Fibroblast of mammary gland (primary cell): ENCODE measurements at regions not wholly inside any gene's neighbourhood (a gene's known extent, or its start where the extent isn't known, plus 50 kb on each side); places are given as distances from the start of the nearest gene placed in this dataset.

Source experiments
- DNase-seq: peaks from one replicate; pipeline ENCODE4 v3.0.0-alpha.2; 2010; ENCODE audit warnings: low read depth
- H3K4me3 ChIP-seq: 2 replicates; pipeline ENCODE4 v1.5.1; 2011; ENCODE audit warnings: low read depth, mild to moderate bottlenecking, low read length, moderate library complexity; ENCODE audit not compliant: control insufficient read depth
- TF ChIP-seq, protein P1 (sequence below): conservative IDR thresholded peaks from 2 replicates; pipeline ENCODE4 v1.5.1; 2011; ENCODE audit warnings: low read depth, low read length, inconsistent platforms; ENCODE audit not compliant: control insufficient read depth, insufficient read depth

DNA sequence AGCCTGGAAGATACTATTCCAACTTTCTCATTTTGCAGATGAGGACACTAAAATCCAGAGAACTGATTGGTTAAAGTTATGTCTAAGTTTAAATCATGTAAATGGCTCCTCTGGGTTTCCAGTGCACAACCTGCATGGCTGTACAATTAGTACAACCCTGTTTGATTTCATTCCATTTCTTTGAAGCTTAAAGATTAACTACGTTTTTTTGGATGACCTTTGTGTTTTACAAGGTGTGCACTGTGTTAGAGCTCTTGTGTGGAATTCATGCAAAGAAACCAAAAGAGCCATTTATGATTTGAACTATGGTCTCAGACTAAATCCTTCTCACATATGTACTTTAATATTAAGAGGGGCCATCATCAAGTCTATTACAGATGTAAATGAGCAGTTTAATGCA lies 149.5 kb downstream of the TMEM168 start:
- TF ChIP-seq, protein P1, sequence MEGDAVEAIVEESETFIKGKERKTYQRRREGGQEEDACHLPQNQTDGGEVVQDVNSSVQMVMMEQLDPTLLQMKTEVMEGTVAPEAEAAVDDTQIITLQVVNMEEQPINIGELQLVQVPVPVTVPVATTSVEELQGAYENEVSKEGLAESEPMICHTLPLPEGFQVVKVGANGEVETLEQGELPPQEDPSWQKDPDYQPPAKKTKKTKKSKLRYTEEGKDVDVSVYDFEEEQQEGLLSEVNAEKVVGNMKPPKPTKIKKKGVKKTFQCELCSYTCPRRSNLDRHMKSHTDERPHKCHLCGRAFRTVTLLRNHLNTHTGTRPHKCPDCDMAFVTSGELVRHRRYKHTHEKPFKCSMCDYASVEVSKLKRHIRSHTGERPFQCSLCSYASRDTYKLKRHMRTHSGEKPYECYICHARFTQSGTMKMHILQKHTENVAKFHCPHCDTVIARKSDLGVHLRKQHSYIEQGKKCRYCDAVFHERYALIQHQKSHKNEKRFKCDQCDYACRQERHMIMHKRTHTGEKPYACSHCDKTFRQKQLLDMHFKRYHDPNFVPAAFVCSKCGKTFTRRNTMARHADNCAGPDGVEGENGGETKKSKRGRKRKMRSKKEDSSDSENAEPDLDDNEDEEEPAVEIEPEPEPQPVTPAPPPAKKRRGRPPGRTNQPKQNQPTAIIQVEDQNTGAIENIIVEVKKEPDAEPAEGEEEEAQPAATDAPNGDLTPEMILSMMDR = no peak
- no peak for DNase-seq
- H3K4me3 ChIP-seq = no peak overlapping the region

DNA sequence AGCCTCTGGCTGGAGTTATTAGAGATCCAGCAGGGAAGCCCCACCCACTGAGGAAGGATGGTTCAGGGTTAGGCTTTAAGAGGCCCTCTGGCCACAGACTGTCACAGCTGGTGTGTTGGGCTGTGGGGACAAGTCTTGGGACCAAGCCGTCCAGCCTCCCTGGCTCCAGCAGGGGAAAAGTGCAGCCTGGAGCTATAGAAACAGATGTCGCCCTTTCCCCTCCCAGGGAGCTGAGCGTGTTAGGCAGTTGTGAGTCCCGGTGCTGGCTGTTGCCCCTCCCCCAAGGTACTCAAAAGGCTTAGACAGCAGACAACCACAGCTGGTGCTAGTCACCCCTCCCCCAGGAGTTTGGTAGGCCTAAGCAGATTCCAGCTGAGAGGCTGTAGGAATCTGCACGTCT lies 143.4 kb downstream of the TMEM168 start:
- no peak overlapping the region for H3K4me3 ChIP-seq
- TF ChIP-seq, protein P1 = no peak
- DNase-seq = no peak

DNA sequence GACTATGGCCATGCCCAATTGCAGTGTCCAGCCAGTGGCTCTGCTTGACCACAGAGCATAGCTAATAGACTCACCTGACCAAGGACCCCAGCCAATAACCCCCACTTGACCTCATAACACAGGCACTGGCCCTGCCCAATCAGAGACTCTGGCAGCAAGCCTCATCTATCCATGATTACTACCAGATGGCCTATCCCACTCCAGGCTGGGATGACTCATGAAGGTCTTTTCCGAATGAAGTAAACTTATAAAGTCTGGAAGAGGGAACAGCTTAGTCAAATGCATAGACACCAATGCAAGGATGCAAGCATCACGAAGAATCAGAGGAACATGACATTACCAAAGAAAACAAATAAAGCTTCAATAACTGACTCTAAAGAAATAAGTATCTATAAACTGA lies 141.4 kb downstream of the TMEM168 start:
- H3K4me3 ChIP-seq = no peak overlapping the region
- TF ChIP-seq, protein P1 = no peak
- DNase-seq = no peak

DNA sequence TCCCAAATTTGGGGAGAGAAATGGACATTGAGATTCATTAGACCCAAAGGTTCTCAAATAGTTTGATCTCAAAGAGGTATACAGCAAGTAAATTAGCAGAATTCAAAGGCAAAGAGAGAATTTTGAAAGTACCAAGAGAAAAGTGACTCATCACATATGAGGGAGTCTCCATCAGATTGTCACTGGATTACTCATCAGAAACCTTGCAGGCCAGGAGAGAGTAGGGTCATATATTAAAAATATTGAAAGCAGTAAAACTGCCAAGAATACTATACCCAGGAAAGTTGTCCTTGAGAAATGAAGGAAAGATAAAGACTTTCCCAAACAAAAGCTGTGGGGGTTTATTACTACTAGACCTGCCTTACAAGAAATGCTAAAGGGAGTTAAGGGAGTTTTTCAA lies 140.6 kb downstream of the TMEM168 start:
- TF ChIP-seq, protein P1 = no peak

DNA sequence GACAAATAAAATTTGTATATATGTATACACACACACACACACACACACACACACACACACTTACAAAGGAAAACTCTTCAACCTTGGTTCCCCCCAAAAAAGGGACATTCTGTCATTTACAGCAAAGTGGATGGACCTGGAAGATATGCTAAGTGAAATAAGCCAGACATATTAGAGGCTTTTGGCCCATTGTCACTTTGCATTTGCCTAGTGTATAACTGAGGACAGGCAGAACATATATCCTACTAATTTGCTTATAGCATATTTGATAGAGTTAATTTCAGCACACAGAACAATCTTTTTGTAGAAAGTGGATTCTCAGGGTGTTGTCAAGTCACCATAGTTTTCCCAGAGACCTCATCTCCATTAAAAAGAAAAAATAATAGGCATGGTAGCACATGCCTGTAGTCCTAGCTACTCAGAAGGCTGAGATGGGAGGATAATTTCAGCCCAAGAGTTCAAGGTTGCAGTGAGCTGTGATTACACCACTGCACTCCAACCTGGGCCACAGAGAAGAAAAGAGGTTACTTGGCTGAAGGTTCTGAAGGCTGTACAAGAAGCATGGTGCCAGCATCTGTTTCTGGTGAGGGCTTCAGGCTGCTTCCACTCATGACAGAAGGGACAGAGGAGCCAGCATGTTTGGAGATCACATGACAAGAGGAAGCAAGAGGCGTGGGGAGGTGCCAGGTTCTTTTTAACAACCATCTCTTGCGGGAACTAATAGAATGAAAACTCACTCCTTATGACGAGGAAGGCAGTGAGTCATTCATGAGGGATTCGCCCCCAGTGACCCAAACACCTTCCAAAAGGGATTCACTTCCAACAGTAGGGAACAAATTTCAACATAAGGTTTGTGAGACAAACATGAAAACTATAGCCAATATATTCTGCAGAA lies 135.6 kb downstream of the TMEM168 start:
- no peak overlapping the region for H3K4me3 ChIP-seq
- peak; percentile 66 for DNase-seq
- TF ChIP-seq, protein P1 = no peak

More for the DNA sequence above, 140.6 kb downstream of the TMEM168 start:
- DNase-seq = peak; percentile 31
- no peak overlapping the region for H3K4me3 ChIP-seq

DNA sequence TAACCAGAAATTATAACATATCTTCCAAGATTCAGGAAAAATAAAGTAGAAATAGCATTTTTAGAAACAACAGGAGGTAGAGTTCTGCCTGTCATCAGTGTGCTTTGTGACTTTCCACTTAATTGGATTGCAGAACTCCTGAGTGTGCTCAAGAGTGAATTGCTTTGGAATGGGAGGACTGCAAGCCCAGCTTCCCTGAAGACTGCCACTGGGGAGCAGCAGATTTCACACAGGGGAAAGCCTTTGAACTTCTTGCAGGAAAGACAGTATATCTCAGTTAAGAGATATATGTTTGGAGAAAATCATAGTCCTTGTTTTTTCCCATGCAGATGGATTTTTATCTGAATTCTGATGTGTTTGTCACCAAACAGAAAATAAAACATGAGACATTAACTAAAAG lies 124.5 kb downstream of the TMEM168 start:
- H3K4me3 ChIP-seq = no peak overlapping the region
- DNase-seq = peak; percentile 18
- TF ChIP-seq, protein P1 = no peak
